Upper lobe of left lung (tissue), 6 donors: ENCODE measurements at regions not wholly inside any gene's neighbourhood (a gene's known extent, or its start where the extent isn't known, plus 50 kb on each side); places are given as distances from the start of the nearest gene placed in this dataset.
"Not testable (repeated sequence)": the region's sequence is repeated elsewhere in the genome, so short reads cannot be mapped to it uniquely, and the experiment has no call there.

Source experiments
- ATAC-seq, 2 donors: fragments of 200-7000 bp; cut with Tn5 transposase; one replicate each; pipeline ENCODE4 v1.9.1; 2022; ENCODE audit warnings: mild to moderate bottlenecking in 2 of 2, moderate library complexity in 2 of 2; ENCODE audit not compliant: low FRiP score in 2 of 2
- DNase-seq, 2 donors: peaks; one replicate each; pipeline ENCODE4 v3.0.0-alpha.2; 2019 to 2020
- H3K27ac ChIP-seq, 4 donors: fragments of 200-600 bp; sonication (generic); one replicate each; pipeline ENCODE4 v1.5.1; 2016 to 2019
- H3K27me3 ChIP-seq, 4 donors: fragments of 200-600 bp; sonication (generic); one replicate each; pipeline ENCODE4 v1.5.1; 2017 to 2019
- H3K36me3 ChIP-seq, 4 donors: fragments of 200-600 bp; sonication (generic); one replicate each; pipeline ENCODE4 v1.5.1; 2016 to 2019
- H3K4me1 ChIP-seq, 4 donors: fragments of 200-600 bp; sonication (generic); one replicate each; pipeline ENCODE4 v1.5.1; 2018 to 2019
- H3K4me3 ChIP-seq, 4 donors: fragments of 200-600 bp; sonication (generic); one replicate each; pipeline ENCODE4 v1.5.1; 2017 to 2019; ENCODE audit warnings: mild to moderate bottlenecking in 2 of 4, moderate library complexity in 1 of 4
- H3K9me3 ChIP-seq, 4 donors: fragments of 200-600 bp; sonication (generic); one replicate each; pipeline ENCODE4 v1.5.1; 2018 to 2019
- EP300 ChIP-seq, 4 donors: sonication (generic); formaldehyde crosslinking; IDR thresholded peaks; one replicate each; pipeline ENCODE4 v1.5.1; 2017; ENCODE audit warnings: antibody characterized with exemption in 4 of 4, control low read depth in 2 of 4
- POLR2A ChIP-seq, 4 donors: fragments of 450-650 bp; IDR thresholded peaks; one replicate each; pipeline ENCODE4 v1.5.1; 2016 to 2017; ENCODE audit warnings: antibody characterized with exemption in 4 of 4, mild to moderate bottlenecking in 2 of 4
- POLR2AphosphoS5 ChIP-seq, 2 donors: sonication (generic); formaldehyde crosslinking; IDR thresholded peaks; one replicate each; pipeline ENCODE4 v1.5.1; 2017; ENCODE audit warnings: antibody characterized with exemption in 2 of 2
- WGBS, 2 donors: methylation state at CpG; one replicate each; pipeline ENCODE4 v1.1.5; 2017 to 2018; 5-methylcytosine and 5-hydroxymethylcytosine counted together
- TF ChIP-seq, protein P1 (sequence below), 6 experiments: fragments of 450-650 bp in 4 of 6; fragments of 200-600 bp in 2 of 6; sonication (generic) in 2 of 6; IDR thresholded peaks; one replicate each; pipeline ENCODE4 v1.5.1; 2016 to 2019; ENCODE audit warnings: antibody characterized with exemption in 6 of 6
- donor health status: DM: no; HTN: no; CAD: no; lungs with moderate emphysema.
- donor health status: DM: no; HTN: yes; CAD: no; lungs with severe emphysema.

DNA sequence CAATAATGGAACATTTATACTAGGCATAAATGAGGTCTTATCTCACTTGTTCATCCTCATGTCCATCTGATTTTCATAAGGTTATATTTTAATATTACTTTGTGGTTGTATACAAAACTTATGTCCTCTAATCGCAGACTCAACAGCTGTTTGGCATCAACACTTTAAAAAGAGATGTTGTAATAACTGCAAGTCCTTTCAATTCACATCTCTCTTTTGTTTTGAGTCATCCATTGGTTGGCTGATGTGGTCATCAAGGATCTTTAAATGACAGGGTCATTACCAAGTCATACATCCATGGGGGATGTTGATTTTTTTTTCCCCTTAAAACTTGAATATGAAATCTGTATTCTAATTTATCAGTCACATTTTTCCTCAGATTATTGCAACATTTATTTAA lies 299.4 kb upstream of the NRSN1 start:
- Histone ChIP-seq H3K4me3 (no peak overlapping the region), H3K4me1 (no peaks in the 10 kb centered on the region), H3K9me3 (no peaks in the 10 kb centered on the region), H3K27ac (no peak overlapping the region), H3K36me3 (no peaks in the 10 kb centered on the region), H3K27me3 (no peaks in the 10 kb centered on the region)
- DNase-seq (no peak), ATAC-seq (no peak)
- TF ChIP-seq EP300 (IDR thresholded peaks at IDR 0.05) (no peak), POLR2A (IDR thresholded peaks at IDR 0.05) (no peak), POLR2AphosphoS5 (IDR thresholded peaks at IDR 0.05) (no peak)
- TF ChIP-seq, protein P1, sequence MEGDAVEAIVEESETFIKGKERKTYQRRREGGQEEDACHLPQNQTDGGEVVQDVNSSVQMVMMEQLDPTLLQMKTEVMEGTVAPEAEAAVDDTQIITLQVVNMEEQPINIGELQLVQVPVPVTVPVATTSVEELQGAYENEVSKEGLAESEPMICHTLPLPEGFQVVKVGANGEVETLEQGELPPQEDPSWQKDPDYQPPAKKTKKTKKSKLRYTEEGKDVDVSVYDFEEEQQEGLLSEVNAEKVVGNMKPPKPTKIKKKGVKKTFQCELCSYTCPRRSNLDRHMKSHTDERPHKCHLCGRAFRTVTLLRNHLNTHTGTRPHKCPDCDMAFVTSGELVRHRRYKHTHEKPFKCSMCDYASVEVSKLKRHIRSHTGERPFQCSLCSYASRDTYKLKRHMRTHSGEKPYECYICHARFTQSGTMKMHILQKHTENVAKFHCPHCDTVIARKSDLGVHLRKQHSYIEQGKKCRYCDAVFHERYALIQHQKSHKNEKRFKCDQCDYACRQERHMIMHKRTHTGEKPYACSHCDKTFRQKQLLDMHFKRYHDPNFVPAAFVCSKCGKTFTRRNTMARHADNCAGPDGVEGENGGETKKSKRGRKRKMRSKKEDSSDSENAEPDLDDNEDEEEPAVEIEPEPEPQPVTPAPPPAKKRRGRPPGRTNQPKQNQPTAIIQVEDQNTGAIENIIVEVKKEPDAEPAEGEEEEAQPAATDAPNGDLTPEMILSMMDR (IDR thresholded peaks at IDR 0.05): no peak
- WGBS, 2 donors: 52 to 67% methylated on average over 1 of the region's 1 CpG

DNA sequence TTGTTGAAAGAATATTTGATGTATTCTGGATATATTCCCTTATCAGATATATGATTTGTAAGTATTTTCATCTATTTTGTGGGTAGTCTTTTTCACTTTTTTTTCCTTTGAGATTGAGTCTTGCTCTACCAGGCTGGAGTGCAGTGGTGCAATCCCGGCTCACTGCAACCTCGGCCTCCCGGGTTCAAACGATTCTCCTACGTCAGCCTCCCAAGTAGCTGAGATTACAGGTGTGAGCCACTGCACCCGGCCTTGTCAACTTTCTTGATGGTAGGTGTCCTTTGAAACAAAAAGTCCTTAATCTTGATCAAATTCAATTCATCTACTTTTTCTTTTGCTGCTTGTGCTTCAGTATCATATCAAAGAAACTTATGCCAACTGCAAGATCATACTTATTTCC lies 297.2 kb upstream of the NRSN1 start:
- H3K27me3 ChIP-seq: no peaks in the 10 kb centered on the region
- H3K27ac ChIP-seq: no peak overlapping the region
- ATAC-seq: no peak

DNA sequence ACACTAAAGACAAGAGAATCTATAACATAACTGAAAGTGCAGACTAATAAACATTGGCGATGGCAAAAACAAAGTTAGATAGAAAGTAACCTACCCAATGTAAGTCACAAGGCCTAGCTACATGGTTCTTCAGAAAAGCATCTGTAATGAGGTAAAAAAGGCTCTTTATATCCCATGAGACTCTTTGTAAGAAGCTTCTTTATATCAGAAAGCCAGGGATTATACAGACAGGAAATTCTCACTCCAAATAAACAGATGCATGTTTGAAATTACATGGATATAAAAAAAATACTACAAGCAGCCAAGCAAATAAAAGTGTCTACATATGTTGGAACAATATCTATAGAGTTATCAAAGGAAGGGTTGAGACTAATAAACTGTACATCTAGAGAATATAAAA lies 284.9 kb upstream of the NRSN1 start:
- Histone ChIP-seq H3K27me3 (no peaks in the 10 kb centered on the region), H3K36me3 (no peaks in the 10 kb centered on the region), H3K4me3 (no peak overlapping the region), H3K9me3 (no peaks in the 10 kb centered on the region), H3K27ac (no peak overlapping the region), H3K4me1 (no peaks in the 10 kb centered on the region)
- TF ChIP-seq POLR2AphosphoS5 (IDR thresholded peaks at IDR 0.05) (no peak), EP300 (IDR thresholded peaks at IDR 0.05) (no peak), POLR2A (IDR thresholded peaks at IDR 0.05) (no peak)
- TF ChIP-seq, protein P1 (IDR thresholded peaks at IDR 0.05): no peak
- WGBS, 2 donors: 87 to 93% methylated on average over 1 of the region's 1 CpG
- ATAC-seq (no peak), DNase-seq (no peak)

More for the DNA sequence above, 297.2 kb upstream of the NRSN1 start:
- no peaks in the 10 kb centered on the region for H3K36me3 ChIP-seq
- WGBS, 2 donors: 92 to 94% methylated on average over 6 of the region's 6 CpGs
- H3K4me3 ChIP-seq: no peak overlapping the region
- no peak for DNase-seq
- H3K9me3 ChIP-seq: no peaks in the 10 kb centered on the region
- TF ChIP-seq POLR2AphosphoS5 (IDR thresholded peaks at IDR 0.05) (no peak), POLR2A (IDR thresholded peaks at IDR 0.05) (no peak), EP300 (IDR thresholded peaks at IDR 0.05) (no peak)
- TF ChIP-seq, protein P1 (IDR thresholded peaks at IDR 0.05): no peak
- H3K4me1 ChIP-seq: no peaks in the 10 kb centered on the region

DNA sequence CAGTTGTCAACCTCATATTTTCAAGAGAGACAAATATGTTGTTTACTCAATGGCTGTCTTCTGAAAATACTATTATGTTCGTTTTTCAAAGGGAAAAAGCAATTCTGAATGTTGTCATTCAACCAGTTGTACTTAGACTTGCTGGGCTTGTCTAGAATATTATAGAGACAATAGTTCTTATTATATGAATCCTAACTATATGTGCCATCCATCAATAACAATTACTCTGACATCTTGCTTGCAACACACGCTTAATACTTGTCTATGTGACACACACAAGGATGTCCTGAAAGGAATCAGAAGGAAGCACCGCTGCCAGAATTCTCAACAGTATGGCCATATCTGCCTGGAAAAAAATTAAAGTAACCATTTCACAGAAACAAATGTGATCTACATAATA lies 283.3 kb upstream of the NRSN1 start:
- Histone ChIP-seq H3K36me3 (no peaks in the 10 kb centered on the region), H3K27me3 (no peaks in the 10 kb centered on the region), H3K4me3 (no peak overlapping the region), H3K4me1 (no peaks in the 10 kb centered on the region), H3K27ac (no peak overlapping the region), H3K9me3 (no peaks in the 10 kb centered on the region)
- ATAC-seq: no peak
- WGBS, 2 donors: 66 to 75% methylated on average over 3 of the region's 3 CpGs
- no peak for DNase-seq
- TF ChIP-seq, protein P1 (IDR thresholded peaks at IDR 0.05): no peak
- TF ChIP-seq POLR2AphosphoS5 (IDR thresholded peaks at IDR 0.05): no peak
- no peak for TF ChIP-seq EP300 (IDR thresholded peaks at IDR 0.05)
- no peak for TF ChIP-seq POLR2A (IDR thresholded peaks at IDR 0.05)

DNA sequence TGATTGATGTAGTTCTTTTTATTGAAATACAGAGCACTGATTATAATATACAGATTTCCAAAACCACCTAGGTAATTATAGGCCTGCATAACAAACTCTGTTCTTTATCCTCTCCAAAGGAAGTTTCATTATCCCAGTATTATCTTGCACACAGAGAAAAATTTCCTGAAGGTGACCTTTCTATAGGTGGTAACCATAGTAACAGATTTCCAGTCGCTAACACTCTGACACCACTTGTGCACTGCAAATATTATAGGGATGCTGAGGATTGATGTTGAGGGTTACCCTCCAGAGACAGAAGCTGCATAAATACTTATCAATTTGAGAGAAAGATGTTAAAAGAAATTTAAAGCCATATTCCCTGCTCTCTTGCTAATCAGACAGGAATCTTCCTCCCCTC lies 274.5 kb upstream of the NRSN1 start:
- Histone ChIP-seq H3K27me3 (no peaks in the 10 kb centered on the region), H3K4me3 (no peak overlapping the region), H3K4me1 (no peaks in the 10 kb centered on the region), H3K9me3 (no peaks in the 10 kb centered on the region), H3K27ac (no peak overlapping the region), H3K36me3 (no peaks in the 10 kb centered on the region)
- WGBS, 2 donors: 52 to 63% methylated on average over 1 of the region's 1 CpG
- DNase-seq (no peak), ATAC-seq (no peak)
- TF ChIP-seq POLR2AphosphoS5 (IDR thresholded peaks at IDR 0.05) (no peak), EP300 (IDR thresholded peaks at IDR 0.05) (no peak), POLR2A (IDR thresholded peaks at IDR 0.05) (no peak)
- TF ChIP-seq, protein P1 (IDR thresholded peaks at IDR 0.05): no peak

DNA sequence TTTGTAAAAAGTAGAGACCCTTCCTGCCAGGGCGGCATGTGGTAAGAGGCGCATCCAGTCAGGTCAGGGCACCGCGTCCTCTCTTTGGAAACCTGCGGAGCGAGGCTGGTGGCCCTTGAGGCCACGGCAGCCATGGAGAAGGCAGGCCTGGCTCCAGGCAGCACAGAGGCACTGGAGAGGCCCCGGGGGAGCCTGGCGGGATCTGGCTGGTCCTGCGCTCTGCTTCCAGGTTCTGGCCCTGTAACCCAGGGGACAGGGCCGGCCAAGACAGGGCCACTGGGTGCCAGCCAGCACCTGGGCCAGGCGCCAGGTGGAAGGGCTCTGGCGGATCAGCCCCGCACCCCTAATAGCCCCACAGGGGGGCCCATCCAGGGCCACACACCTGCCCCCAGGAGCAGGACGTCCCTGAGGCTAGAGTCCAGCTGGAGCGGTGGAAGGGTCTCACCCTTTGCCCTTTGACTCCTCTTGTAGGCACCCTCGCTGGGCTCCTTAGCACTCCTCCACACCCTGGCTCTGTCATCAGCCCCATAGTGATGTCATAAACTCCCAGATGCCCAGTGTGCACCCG lies 272.4 kb upstream of the NRSN1 start:
- not testable (repeated sequence) for H3K4me3 ChIP-seq, ATAC-seq, H3K27ac ChIP-seq, H3K27me3 ChIP-seq, H3K36me3 ChIP-seq, H3K4me1 ChIP-seq, H3K9me3 ChIP-seq
- WGBS, 2 donors: 92 to 96% methylated on average over 4 to 15 of the region's 18 CpGs
- DNase-seq: peak in 1 of 2 donors; percentile 65

DNA sequence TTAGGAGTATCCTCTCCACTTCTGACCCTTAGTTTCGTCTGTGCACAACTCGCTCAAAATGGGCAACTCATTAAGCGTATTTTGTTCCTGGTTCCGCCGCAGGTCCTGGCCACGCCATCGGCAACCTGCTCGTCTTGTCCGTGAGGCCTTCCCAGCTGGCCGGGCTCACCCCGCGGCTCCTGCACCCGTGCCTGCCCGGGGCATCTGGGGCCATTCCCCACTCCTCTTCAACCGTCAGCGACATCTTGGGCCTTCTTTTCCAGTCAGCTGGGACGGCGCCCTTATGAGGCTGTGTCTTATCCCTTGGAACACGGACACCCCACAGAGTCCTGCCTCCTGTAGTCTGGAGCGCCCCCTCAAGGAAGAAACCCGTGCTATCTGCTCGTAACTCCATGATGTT lies 271.9 kb upstream of the NRSN1 start:
- not testable (repeated sequence) for ATAC-seq, H3K27ac ChIP-seq

More for the DNA sequence above, 271.9 kb upstream of the NRSN1 start:
- H3K4me3 ChIP-seq, H3K27me3 ChIP-seq, H3K36me3 ChIP-seq, H3K9me3 ChIP-seq, H3K4me1 ChIP-seq: not testable (repeated sequence)
- WGBS, 2 donors: 87 to 98% methylated on average over 20 to 21 of the region's 22 CpGs
- peak in 1 of 2 donors; percentile 57 for DNase-seq
